ENCODE measurements at regions not wholly inside any gene's neighbourhood (a gene's known extent, or its start where the extent isn't known, plus 50 kb on each side); places are given as distances from the start of the nearest gene placed in this dataset.

GRCh38 chr7:42739638-42740037 is 172.2 kb downstream of the C7orf25 start:
- TF ChIP-seq CTCF (IDR thresholded peaks at IDR 0.05; ENCODE audit: insufficient read depth, low read length, poor library complexity, severe bottlenecking) = no peak
- TF ChIP-seq EZH2phosphoT487 (conservative IDR thresholded peaks at IDR 0.05; ENCODE audit: low read length) = no peak

All from SU-DHL-6 (cell line).